HG03571 (cell line): ENCODE measurements at regions not wholly inside any gene's neighbourhood (a gene's known extent, or its start where the extent isn't known, plus 50 kb on each side); places are given as distances from the start of the nearest gene placed in this dataset.

ENCODE experiments used
- ATAC-seq: cut with Tn5 transposase; IDR thresholded peaks from one replicate; pipeline ENCODE4 v1.9.1; 2021; ENCODE audit not compliant: unreplicated experiment

DNA sequence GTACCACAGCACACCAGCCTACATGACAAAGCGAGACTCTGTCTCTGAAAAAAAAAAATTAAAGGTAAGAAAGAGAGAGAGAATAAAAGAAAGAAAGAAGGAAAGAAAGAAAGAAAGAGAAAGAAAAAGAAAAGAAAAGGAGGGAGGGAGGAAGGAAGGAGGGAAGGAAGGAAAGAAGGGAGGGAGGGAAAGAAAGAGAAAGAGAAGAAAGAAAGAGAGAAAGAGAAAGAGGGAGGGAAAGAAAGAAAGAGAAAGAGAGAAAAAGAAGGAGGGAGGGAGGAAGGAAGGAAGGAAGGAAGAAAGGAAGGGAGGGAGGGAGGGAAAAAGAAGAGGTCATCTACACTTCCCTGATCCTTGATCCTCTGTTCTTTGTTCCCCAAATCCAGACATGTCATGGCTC, 104.8 kb upstream of the GJB5 start:
- no peak for ATAC-seq

- ATAC-seq = no peak
Observed at GRCh38 chr1:34650800-34651199, 104.0 kb upstream of the GJB5 start.

DNA sequence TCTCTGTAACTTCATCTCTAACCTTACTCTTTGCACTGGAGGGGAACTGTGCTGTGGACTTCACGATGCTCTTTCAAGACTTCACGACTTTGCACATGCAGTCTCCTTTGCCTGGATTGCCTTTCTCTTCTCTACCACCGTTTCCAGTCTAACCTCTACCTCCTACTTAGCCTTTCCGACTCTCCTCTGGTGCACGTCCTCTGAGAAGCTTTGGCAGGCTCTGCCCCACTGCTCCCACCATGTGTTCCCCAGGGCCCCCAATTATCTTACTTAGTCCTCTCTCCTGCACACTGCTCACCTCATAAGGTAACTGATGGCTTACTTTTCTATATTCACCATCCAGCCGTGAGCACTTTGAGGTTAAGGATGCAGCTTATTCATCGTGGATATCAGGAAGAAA, 101.7 kb upstream of the GJB5 start:
- ATAC-seq = no peak

GRCh38 chr1:34655206-34655874, 99.5 kb upstream of the GJB5 start:
- ATAC-seq = no peak

DNA sequence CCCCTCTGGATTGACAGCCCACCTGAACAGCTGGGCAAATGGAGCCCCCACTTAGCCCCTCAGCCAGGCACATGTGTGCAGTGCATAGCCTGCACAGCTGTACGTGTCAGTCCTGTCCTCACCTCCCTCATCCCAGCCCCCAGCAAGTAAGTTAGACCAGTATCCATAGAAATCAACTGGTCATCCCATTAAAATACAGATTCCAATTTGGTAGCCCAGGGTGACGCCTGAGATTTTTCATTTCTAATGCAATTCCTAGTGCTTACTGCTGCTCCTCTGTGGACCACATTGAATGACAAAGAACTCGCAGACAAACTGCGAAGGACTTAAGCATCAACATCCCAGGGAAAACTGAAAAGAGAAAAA, 99.0 kb upstream of the GJB5 start:
- no peak for ATAC-seq

DNA sequence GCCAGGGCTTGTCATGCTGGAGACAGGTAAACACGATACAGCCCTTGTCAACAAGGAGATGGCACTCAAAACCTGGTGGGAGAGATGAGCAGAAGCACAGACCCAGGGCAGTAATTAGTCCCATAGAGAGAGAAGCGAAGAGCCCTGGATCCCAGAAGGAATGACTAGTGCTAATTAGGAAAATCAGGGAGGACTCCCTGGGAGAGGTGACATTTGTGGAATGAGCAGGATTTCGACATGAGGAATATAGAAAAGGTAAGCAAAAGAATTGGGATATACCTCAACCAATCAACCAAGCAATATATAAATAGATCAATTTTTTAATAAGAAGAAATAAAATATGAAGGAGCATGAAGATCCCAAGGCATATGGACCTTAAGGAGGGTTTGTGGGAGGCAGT, 98.5 kb upstream of the GJB5 start:
- no peak for ATAC-seq

- no peak for ATAC-seq
Observed at GRCh38 chr1:34656731-34657130, 98.1 kb upstream of the GJB5 start.

GRCh38 chr1:34657266-34657665, 97.6 kb upstream of the GJB5 start:
- no peak for ATAC-seq

DNA sequence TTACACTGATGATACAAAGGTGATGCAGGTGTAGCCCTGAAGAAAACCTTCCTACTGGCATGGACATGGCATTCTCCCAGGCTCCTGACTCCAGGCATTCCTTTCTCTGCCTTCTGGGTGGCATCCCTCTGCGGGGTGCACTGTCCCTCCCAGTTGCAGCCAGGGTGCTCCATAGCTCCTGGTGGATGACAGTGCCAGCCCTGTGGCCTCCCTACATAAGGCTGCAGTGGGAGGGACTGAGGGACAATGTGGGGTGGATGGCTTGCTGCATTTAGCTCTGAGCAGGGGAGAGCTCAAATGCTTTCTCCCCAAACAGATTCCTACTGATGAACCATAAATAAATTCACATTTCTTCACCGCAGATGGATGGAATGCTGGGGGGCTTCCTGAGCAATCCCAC, 97.0 kb upstream of the GJB5 start:
- no peak for ATAC-seq

- no peak for ATAC-seq
Observed at GRCh38 chr1:34663031-34663430, 91.8 kb upstream of the GJB5 start.

DNA sequence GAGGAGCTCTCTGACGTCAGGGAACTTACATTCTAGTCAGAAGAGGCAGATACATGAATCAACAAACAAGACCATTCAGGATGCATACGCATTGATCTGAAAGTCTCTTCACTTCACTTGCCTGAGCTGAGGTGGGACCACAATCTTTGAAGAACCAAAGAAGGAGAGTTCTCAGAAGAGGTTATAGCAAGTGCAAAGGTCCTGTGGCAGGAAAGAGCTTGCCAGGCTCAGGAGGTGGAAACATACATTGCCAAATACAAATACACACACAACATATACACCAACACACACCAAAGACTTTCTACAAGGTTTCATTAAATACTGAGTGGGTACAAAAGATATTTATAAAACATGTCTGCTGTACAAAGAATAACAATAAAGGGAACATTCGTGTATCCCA, 86.8 kb upstream of the GJB5 start:
- ATAC-seq = no peak

- ATAC-seq = no peak
Observed at GRCh38 chr1:34670982-34671381, 83.9 kb upstream of the GJB5 start.

- no peak for ATAC-seq
Observed at GRCh38 chr1:34671887-34672286, 83.0 kb upstream of the GJB5 start.

DNA sequence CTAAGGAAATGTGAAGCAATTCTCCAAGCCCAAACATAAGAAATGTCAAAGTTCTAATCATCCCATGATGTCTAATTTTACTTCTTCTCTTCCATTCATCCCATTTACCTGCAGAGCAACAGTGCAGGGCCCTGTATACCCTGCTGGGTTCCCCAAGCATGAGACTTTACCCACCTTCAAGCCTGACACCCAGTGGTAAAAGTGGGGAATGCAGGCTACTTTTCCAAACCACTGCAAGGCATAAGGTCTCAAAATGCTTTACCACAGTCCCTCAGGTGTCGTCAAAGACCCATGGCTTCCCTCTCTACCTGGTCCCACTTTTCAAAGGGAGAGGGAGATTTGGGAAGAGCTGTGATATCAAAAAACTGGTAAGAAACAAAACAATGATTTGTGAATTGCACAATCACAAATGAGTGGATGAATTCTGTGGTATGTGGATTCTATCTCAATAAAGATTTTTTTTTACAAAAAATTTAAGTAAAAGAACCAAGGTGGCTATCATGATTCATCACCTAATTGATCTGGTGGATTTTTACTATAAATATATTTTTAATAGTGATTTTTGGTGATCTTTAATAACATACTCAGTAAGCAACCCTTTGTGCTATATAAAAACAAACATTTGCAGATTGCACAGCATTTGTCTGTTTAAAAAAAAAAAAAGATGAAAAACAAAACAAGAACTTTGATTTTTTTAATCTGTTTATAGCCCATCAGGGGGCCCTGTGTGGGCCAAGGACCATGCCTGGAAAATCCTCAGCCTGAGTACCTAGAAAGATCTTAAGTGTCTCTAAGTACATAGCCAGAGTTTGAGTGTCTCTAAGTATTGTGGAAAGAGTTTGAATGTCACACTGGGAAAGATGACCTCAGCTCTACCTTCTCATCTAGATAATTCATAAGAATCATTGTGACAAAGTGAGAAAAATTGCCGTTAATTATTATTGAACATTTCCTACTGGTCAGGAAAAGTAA, 73.1 kb upstream of the GJB5 start:
- no peak for ATAC-seq

DNA sequence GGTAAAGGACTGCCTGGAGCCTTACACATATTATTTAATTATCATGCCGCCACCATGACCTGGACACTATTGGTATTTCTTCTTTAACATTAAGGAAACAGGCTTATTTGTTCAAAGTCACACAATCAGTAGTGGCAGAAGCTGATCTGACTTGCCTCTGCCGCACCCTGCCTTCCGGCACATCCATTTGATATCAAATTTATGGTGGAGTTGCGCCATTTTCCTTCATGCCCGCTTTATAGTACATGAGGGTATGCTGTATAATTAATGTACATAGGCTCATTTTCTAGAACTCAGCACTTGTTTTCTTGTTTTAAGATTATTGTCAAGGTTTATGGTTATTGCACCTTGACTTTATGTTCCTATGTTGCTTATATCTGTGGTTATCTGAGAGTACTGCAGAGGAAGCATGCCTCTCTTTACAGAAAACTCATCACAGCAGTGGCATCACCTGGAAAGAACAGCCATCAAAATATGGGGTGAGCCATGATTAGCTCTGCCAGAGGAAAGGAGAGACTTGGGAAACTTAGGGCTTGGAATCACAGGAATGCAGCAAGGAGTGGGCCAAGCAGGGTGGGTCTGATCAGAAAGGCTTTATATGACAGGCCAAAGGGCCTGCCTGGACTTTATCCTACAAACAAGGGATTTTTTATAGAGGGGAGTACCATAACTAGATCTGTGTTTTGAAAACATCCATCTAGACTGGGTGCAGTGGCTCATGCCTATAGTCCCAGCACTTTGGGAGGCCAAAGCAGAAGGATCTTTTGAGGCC, 72.2 kb upstream of the GJB5 start:
- ATAC-seq = no peak

DNA sequence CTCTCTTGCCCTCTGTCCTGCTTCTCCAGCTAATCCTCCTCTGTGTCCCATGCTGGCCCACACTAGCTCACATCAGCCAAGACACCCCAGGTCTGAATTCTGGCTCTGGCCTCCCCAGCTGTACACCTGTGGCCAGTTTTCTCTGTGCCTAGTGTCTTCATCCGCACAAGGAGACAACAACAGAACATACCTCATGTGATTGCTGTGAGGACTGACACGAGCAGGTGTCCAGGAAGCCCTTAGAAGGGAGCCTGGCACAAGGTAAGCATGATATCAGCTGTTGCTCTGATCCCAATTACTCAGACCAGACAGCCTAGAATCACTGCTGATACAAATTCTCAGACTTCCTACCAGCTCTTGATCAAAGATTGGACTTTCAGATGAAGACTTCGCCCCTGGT, 71.2 kb upstream of the GJB5 start:
- ATAC-seq = no peak

DNA sequence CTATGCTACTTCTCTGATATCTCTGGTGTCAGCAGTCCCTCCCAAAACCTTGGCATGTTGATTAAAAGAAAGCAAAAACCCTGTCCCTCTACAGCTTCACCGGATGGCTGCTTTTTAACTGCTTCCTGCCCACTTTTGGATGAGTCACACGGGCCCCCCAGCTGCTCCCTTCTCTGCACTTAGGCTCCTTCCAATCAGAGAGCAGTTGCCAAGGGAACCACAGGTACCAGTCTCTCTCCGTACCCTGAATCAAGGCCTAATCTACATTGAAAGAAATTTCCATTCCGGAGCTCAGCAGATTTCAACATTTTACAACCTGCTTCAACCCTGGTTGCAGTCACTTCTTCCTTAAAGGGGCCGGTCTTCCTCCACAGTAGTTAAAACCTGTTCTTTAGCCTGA, 70.6 kb upstream of the GJB5 start:
- no peak for ATAC-seq

DNA sequence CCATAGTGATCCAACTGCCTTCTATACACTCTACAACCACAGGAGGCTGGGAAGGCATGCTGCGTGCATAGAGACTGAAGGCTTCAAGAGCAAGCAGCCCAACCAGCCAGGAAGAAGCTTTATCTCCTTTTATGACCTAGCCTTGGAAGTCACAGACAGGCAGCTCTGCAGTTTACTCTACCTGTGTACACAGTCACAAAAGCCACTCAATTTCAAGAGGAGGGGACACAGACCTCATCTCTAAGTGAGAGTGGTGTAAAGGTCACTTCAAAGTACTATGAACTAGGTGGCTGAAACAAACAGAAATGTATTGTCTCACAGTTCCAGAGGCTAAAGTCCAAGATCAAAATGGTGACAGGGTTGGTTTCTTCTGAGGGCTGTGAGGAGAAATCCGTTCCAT, 69.6 kb upstream of the GJB5 start:
- no peak for ATAC-seq

DNA sequence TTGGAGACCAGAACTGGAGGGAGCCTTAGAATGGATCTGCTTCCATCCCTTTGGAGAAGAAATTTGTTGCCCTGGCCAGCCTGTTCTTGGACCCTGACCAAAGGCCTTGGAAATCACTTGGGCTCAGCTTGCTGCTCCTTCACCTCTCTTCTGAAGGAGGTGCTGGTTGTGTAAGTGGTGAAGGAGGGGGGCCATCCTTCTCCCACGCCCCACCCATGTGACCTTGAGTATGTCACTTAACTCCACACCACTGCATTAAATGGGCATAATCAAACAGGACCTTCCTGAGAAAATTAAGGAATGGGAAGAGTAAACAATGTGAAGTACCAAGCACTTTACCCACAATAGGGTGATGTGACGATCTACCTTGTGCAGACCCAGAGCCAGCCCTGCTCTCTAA, 68.3 kb upstream of the GJB5 start:
- ATAC-seq = no peak

GRCh38 chr1:34688006-34688741, 66.7 kb upstream of the GJB5 start:
- no peak for ATAC-seq

GRCh38 chr1:34690269-34690668, 64.6 kb upstream of the GJB5 start:
- no peak for ATAC-seq
